K562 (cell line): ENCODE measurements at regions not wholly inside any gene's neighbourhood (a gene's known extent, or its start where the extent isn't known, plus 50 kb on each side); places are given as distances from the start of the nearest gene placed in this dataset.

Experiments used
- CCAR2 ChIP-seq: fragments of 200-400 bp; formaldehyde crosslinking; IDR thresholded peaks from 2 replicates; pipeline ENCODE4 v1.6.1; 2017; ENCODE audit warnings: mild to moderate bottlenecking, low read depth, low read length
- EHMT2 ChIP-seq: fragments of 450-650 bp; IDR thresholded peaks from 2 replicates; pipeline ENCODE4 v1.6.1; 2018; ENCODE audit warnings: antibody characterized with exemption
- FOXK2 ChIP-seq, 2 experiments: fragments of 450-650 bp; IDR thresholded peaks in 1 of 2; conservative IDR thresholded peaks in 1 of 2; 2 replicates each; pipeline ENCODE4 v1.6.1; 2016; ENCODE audit warnings: low read depth in 2 of 2, mild to moderate bottlenecking in 1 of 2
- HBP1 ChIP-seq: fragments of 450-650 bp; formaldehyde crosslinking; IDR thresholded peaks from 2 replicates; pipeline ENCODE4 v1.4.0; 2022; ENCODE audit warnings: missing genetic modification characterization
- KAT8 ChIP-seq: fragments of 450-650 bp; IDR thresholded peaks from 2 replicates; pipeline ENCODE4 v1.6.1; 2016; ENCODE audit warnings: low read depth, mild to moderate bottlenecking
- MTA2 ChIP-seq: fragments of 450-650 bp; IDR thresholded peaks from 2 replicates; pipeline ENCODE4 v1.6.1; 2016; ENCODE audit warnings: low read depth
- SREBF2 ChIP-seq: sonication (generic); formaldehyde crosslinking; IDR thresholded peaks from 2 replicates; pipeline ENCODE4 v1.4.0; 2020; ENCODE audit warnings: mild to moderate bottlenecking, missing genetic modification reagents
- TF ChIP-seq, protein P1 (sequence below): sonication (generic); formaldehyde crosslinking; IDR thresholded peaks from 2 replicates; pipeline ENCODE4 v1.8.0; 2022; ENCODE audit warnings: mild to moderate bottlenecking, missing genetic modification reagents
- TF ChIP-seq, protein P2 (sequence below): fragments of 450-650 bp; IDR thresholded peaks from 2 replicates; pipeline ENCODE4 v1.7.1; 2018; ENCODE audit warnings: mild to moderate bottlenecking, low read depth; ENCODE audit not compliant: partially characterized antibody
- TF ChIP-seq, protein P3 (sequence below): sonication (generic); formaldehyde crosslinking; IDR thresholded peaks from 2 replicates; pipeline ENCODE4 v1.9.0; 2022; ENCODE audit warnings: mild to moderate bottlenecking, missing genetic modification reagents

DNA sequence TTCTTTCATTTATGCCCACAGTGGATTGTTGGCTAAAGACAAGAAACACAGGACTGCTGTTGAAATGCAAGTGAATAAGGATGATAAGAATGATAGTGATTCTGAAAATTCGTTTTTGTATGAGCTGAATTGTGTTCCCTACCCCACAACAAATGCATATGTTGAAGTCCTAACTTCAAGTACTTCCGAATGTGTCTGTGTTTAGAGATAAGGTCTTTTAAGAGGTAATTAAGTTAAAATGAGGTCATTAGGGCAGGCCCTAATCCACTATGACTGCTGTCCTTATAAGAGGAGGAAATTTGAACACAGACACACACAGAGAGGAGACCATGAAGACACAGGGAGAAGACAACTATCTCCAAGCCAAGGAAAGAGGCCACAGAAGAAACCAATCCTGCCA is 126.6 kb upstream of the ACSL4 start (continued):
- TF ChIP-seq HBP1, result no peak
- TF ChIP-seq FOXK2 (conservative IDR thresholded peaks at IDR 0.05 in 1 of 2, IDR thresholded peaks at IDR 0.05 in 1 of 2; ENCODE audit: low read depth in 2 of 2), result no peak
- no peak for TF ChIP-seq CCAR2
- TF ChIP-seq, protein P1, sequence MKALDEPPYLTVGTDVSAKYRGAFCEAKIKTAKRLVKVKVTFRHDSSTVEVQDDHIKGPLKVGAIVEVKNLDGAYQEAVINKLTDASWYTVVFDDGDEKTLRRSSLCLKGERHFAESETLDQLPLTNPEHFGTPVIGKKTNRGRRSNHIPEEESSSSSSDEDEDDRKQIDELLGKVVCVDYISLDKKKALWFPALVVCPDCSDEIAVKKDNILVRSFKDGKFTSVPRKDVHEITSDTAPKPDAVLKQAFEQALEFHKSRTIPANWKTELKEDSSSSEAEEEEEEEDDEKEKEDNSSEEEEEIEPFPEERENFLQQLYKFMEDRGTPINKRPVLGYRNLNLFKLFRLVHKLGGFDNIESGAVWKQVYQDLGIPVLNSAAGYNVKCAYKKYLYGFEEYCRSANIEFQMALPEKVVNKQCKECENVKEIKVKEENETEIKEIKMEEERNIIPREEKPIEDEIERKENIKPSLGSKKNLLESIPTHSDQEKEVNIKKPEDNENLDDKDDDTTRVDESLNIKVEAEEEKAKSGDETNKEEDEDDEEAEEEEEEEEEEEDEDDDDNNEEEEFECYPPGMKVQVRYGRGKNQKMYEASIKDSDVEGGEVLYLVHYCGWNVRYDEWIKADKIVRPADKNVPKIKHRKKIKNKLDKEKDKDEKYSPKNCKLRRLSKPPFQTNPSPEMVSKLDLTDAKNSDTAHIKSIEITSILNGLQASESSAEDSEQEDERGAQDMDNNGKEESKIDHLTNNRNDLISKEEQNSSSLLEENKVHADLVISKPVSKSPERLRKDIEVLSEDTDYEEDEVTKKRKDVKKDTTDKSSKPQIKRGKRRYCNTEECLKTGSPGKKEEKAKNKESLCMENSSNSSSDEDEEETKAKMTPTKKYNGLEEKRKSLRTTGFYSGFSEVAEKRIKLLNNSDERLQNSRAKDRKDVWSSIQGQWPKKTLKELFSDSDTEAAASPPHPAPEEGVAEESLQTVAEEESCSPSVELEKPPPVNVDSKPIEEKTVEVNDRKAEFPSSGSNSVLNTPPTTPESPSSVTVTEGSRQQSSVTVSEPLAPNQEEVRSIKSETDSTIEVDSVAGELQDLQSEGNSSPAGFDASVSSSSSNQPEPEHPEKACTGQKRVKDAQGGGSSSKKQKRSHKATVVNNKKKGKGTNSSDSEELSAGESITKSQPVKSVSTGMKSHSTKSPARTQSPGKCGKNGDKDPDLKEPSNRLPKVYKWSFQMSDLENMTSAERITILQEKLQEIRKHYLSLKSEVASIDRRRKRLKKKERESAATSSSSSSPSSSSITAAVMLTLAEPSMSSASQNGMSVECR, result no peak
- TF ChIP-seq EHMT2, result no peak
- peak; percentile 51; the same call in 1 of the 2 replicates for TF ChIP-seq MTA2
- TF ChIP-seq, protein P2, sequence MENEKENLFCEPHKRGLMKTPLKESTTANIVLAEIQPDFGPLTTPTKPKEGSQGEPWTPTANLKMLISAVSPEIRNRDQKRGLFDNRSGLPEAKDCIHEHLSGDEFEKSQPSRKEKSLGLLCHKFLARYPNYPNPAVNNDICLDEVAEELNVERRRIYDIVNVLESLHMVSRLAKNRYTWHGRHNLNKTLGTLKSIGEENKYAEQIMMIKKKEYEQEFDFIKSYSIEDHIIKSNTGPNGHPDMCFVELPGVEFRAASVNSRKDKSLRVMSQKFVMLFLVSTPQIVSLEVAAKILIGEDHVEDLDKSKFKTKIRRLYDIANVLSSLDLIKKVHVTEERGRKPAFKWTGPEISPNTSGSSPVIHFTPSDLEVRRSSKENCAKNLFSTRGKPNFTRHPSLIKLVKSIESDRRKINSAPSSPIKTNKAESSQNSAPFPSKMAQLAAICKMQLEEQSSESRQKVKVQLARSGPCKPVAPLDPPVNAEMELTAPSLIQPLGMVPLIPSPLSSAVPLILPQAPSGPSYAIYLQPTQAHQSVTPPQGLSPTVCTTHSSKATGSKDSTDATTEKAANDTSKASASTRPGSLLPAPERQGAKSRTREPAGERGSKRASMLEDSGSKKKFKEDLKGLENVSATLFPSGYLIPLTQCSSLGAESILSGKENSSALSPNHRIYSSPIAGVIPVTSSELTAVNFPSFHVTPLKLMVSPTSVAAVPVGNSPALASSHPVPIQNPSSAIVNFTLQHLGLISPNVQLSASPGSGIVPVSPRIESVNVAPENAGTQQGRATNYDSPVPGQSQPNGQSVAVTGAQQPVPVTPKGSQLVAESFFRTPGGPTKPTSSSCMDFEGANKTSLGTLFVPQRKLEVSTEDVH, result no peak
- no peak for TF ChIP-seq SREBF2 (CRISPR knock-in tag)
- TF ChIP-seq, protein P3, sequence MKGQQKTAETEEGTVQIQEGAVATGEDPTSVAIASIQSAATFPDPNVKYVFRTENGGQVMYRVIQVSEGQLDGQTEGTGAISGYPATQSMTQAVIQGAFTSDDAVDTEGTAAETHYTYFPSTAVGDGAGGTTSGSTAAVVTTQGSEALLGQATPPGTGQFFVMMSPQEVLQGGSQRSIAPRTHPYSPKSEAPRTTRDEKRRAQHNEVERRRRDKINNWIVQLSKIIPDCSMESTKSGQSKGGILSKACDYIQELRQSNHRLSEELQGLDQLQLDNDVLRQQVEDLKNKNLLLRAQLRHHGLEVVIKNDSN (CRISPR knock-in tag), result no peak
- TF ChIP-seq KAT8, result no peak
